ENCODE measurements at regions not wholly inside any gene's neighbourhood (a gene's known extent, or its start where the extent isn't known, plus 50 kb on each side); places are given as distances from the start of the nearest gene placed in this dataset.

DNA sequence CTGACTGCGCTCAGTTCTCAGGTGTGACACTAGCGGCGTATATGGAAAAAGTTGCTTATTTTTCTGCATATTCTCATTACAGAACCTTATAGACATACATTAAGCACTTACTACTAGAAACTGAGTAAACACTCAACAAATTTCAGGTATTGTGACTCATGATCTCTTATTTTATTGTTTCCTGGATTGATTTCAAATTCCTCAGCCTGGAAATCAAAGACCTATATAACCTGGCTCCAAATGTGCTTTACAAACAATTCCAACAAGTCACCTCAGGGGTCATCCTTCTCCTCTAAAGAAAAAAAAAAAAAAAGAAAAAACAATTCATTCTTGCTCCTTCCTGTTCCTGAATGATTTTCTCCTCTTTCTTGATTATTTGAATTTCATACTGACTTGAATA is 152.3 kb downstream of the ADAM29 start:
- CTCF ChIA-PET: no interaction called here
- TF ChIP-seq ZNF18 (tag by site-specific recombination; IDR thresholded peaks at IDR 0.05) (no peak), ZXDB (tag by site-specific recombination; IDR thresholded peaks at IDR 0.05) (no peak), HOXC10 (CRISPR knock-in tag; IDR thresholded peaks at IDR 0.05) (no peak), ZIC2 (tag by site-specific recombination; IDR thresholded peaks at IDR 0.05) (no peak), ZNF221 (tag by site-specific recombination; IDR thresholded peaks at IDR 0.05; ENCODE audit: borderline replicate concordance) (no peak), ZNF121 (tag by site-specific recombination; IDR thresholded peaks at IDR 0.05) (no peak), ZFP37 (tag by site-specific recombination; IDR thresholded peaks at IDR 0.05) (no peak)
- TF ChIP-seq, protein P1, sequence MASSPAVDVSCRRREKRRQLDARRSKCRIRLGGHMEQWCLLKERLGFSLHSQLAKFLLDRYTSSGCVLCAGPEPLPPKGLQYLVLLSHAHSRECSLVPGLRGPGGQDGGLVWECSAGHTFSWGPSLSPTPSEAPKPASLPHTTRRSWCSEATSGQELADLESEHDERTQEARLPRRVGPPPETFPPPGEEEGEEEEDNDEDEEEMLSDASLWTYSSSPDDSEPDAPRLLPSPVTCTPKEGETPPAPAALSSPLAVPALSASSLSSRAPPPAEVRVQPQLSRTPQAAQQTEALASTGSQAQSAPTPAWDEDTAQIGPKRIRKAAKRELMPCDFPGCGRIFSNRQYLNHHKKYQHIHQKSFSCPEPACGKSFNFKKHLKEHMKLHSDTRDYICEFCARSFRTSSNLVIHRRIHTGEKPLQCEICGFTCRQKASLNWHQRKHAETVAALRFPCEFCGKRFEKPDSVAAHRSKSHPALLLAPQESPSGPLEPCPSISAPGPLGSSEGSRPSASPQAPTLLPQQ (tag by site-specific recombination; IDR thresholded peaks at IDR 0.05): no peak

DNA sequence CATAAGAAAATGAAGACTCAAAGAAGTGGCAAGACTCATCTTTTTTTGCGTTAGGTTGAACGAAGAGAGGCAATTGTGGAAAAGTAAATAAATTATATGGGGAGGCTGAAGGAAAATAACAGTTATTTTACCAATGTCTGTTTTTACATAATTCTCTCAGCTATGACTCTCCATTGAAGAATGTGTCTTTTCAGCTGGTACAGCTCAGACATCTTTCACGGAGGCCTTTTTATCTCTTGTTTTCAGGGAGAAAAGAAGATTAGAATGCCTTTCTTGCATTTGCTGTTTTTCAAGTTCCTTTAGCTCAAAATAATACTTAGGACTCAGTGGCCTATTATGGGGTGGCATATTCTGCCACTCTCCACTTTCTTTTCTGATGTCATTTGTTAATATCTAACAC is 153.0 kb downstream of the ADAM29 start:
- Histone ChIP-seq H3K36me3 (ENCODE audit: control insufficient read depth in 2 of 2, insufficient read depth in 1 of 2, low read length in 2 of 2) (no peaks in the 10 kb centered on the region), H3K4me3 (ENCODE audit: low read depth, low read length) (no peak overlapping the region), H3K9me3 (ENCODE audit: control insufficient read depth, insufficient read depth, low read depth, low read length) (no peaks in the 10 kb centered on the region), H3K27ac (ENCODE audit: extremely low read depth, low read depth, low read length) (no peak overlapping the region), H3K4me1 (ENCODE audit: control insufficient read depth, insufficient read depth, low read length) (no peaks in the 10 kb centered on the region)
- TF ChIP-seq ZBTB17 (tag by site-specific recombination; IDR thresholded peaks at IDR 0.05) (no peak), ZNF747 (tag by site-specific recombination; IDR thresholded peaks at IDR 0.05) (no peak), MEIS1 (CRISPR knock-in tag; IDR thresholded peaks at IDR 0.05; ENCODE audit: borderline replicate concordance) (no peak), KLF1 (tag by site-specific recombination; IDR thresholded peaks at IDR 0.05) (no peak), ZNF211 (tag by site-specific recombination; IDR thresholded peaks at IDR 0.05; ENCODE audit: low read depth) (no peak), ZFP37 (tag by site-specific recombination; IDR thresholded peaks at IDR 0.05) (no peak)
- ChIA-PET POLR2A (no interaction called here), CTCF (no interaction called here)

More for the DNA sequence above, 152.3 kb downstream of the ADAM29 start:
- POLR2A ChIA-PET: no interaction called here
- Histone ChIP-seq H3K27ac (ENCODE audit: extremely low read depth, low read depth, low read length) (no peak overlapping the region), H3K9me3 (ENCODE audit: control insufficient read depth, insufficient read depth, low read depth, low read length) (no peaks in the 10 kb centered on the region), H3K4me1 (ENCODE audit: control insufficient read depth, insufficient read depth, low read length) (no peaks in the 10 kb centered on the region), H3K4me3 (ENCODE audit: low read depth, low read length) (no peak overlapping the region), H3K36me3 (ENCODE audit: control insufficient read depth in 2 of 2, insufficient read depth in 1 of 2, low read length in 2 of 2) (no peaks in the 10 kb centered on the region)

GRCh38 chr4:175087145-175087544 is 169.0 kb downstream of the ADAM29 start:
- TF ChIP-seq ZBTB17 (tag by site-specific recombination; IDR thresholded peaks at IDR 0.05): no peak
- Histone ChIP-seq H3K4me1 (ENCODE audit: control insufficient read depth, insufficient read depth, low read length) (no peaks in the 10 kb centered on the region), H3K36me3 (ENCODE audit: control insufficient read depth in 2 of 2, insufficient read depth in 1 of 2, low read length in 2 of 2) (no peaks in the 10 kb centered on the region), H3K9me3 (ENCODE audit: control insufficient read depth, insufficient read depth, low read depth, low read length) (no peaks in the 10 kb centered on the region), H3K4me3 (ENCODE audit: low read depth, low read length) (no peak overlapping the region), H3K27ac (ENCODE audit: extremely low read depth, low read depth, low read length) (no peak overlapping the region)
- CTCF ChIA-PET: no interaction called here
- POLR2A ChIA-PET: no interaction called here

DNA sequence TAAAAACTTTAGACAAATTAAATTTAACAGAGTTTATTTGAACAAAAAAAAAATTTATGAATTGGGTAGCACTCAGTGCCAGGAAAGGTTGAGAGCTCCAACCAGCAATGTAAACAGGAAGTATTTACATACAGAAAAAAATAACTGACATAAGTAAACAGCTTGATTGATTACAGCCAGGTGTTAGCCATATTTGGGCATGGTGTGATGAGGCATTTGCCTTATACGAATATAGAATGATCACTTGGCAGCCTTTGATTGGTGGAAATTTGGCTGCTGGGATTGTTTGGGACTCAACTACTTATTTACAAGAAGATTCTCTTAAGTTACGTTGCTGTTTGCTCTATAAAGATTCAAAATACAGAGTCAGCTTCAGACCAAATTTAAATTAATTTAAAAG is 172.0 kb downstream of the ADAM29 start:
- no peaks in the 10 kb centered on the region for H3K9me3 ChIP-seq (ENCODE audit: control insufficient read depth, insufficient read depth, low read depth, low read length)
- no peaks in the 10 kb centered on the region for H3K4me1 ChIP-seq (ENCODE audit: control insufficient read depth, insufficient read depth, low read length)
- no peaks in the 10 kb centered on the region for H3K36me3 ChIP-seq (ENCODE audit: control insufficient read depth in 2 of 2, insufficient read depth in 1 of 2, low read length in 2 of 2)
- H3K27ac ChIP-seq (ENCODE audit: extremely low read depth, low read depth, low read length): no peak overlapping the region
- ChIA-PET CTCF (no interaction called here), POLR2A (no interaction called here)
- H3K4me3 ChIP-seq (ENCODE audit: low read depth, low read length): no peak overlapping the region
- TF ChIP-seq, protein P2, sequence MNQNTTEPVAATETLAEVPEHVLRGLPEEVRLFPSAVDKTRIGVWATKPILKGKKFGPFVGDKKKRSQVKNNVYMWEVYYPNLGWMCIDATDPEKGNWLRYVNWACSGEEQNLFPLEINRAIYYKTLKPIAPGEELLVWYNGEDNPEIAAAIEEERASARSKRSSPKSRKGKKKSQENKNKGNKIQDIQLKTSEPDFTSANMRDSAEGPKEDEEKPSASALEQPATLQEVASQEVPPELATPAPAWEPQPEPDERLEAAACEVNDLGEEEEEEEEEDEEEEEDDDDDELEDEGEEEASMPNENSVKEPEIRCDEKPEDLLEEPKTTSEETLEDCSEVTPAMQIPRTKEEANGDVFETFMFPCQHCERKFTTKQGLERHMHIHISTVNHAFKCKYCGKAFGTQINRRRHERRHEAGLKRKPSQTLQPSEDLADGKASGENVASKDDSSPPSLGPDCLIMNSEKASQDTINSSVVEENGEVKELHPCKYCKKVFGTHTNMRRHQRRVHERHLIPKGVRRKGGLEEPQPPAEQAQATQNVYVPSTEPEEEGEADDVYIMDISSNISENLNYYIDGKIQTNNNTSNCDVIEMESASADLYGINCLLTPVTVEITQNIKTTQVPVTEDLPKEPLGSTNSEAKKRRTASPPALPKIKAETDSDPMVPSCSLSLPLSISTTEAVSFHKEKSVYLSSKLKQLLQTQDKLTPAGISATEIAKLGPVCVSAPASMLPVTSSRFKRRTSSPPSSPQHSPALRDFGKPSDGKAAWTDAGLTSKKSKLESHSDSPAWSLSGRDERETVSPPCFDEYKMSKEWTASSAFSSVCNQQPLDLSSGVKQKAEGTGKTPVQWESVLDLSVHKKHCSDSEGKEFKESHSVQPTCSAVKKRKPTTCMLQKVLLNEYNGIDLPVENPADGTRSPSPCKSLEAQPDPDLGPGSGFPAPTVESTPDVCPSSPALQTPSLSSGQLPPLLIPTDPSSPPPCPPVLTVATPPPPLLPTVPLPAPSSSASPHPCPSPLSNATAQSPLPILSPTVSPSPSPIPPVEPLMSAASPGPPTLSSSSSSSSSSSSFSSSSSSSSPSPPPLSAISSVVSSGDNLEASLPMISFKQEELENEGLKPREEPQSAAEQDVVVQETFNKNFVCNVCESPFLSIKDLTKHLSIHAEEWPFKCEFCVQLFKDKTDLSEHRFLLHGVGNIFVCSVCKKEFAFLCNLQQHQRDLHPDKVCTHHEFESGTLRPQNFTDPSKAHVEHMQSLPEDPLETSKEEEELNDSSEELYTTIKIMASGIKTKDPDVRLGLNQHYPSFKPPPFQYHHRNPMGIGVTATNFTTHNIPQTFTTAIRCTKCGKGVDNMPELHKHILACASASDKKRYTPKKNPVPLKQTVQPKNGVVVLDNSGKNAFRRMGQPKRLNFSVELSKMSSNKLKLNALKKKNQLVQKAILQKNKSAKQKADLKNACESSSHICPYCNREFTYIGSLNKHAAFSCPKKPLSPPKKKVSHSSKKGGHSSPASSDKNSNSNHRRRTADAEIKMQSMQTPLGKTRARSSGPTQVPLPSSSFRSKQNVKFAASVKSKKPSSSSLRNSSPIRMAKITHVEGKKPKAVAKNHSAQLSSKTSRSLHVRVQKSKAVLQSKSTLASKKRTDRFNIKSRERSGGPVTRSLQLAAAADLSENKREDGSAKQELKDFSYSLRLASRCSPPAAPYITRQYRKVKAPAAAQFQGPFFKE (tag by site-specific recombination; IDR thresholded peaks at IDR 0.05; ENCODE audit: borderline replicate concordance): no peak
- TF ChIP-seq, protein P3, sequence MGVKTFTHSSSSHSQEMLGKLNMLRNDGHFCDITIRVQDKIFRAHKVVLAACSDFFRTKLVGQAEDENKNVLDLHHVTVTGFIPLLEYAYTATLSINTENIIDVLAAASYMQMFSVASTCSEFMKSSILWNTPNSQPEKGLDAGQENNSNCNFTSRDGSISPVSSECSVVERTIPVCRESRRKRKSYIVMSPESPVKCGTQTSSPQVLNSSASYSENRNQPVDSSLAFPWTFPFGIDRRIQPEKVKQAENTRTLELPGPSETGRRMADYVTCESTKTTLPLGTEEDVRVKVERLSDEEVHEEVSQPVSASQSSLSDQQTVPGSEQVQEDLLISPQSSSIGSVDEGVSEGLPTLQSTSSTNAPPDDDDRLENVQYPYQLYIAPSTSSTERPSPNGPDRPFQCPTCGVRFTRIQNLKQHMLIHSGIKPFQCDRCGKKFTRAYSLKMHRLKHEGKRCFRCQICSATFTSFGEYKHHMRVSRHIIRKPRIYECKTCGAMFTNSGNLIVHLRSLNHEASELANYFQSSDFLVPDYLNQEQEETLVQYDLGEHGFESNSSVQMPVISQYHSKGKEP (tag by site-specific recombination; IDR thresholded peaks at IDR 0.05): no peak
- TF ChIP-seq SCRT1 (tag by site-specific recombination; IDR thresholded peaks at IDR 0.05; ENCODE audit: borderline replicate concordance) (no peak), ZNF645 (tag by site-specific recombination; IDR thresholded peaks at IDR 0.05) (no peak)

Measured in HEK293 (cell line).